ENCODE measurements at regions not wholly inside any gene's neighbourhood (a gene's known extent, or its start where the extent isn't known, plus 50 kb on each side); places are given as distances from the start of the nearest gene placed in this dataset.

DNA sequence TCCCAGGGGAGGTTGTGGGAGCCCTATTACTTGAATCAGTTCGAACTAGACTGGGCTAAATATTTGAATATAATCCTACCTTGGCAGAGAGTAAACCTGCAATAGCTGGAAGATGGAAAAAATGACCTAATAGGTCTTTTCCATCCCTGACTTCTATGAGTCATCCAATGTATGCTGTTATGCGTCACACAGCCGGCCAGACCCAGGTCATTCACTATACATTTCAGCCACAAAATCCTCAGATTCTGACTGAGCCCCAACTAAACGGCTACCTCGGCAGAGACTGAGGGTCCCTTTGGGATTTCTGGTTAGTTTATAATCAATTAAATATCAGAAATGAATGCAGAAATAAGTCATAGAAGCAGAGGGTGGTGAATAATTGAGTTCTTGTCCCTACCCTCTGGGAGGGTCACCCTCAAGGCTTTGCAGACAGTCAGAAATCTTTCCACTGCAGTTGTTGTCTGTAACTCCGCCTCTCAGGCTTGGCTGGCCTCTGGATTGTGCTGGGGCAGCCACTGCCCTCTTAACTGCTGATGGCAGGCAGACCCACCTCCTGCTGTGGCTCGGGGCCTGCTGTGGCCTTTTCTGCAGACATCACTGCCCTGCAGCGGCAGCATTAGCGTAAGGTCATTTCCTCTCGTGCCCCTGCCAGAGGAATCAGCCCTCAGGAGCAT is 240.5 kb downstream of the TGFB2 start:
- intact Hi-C loops (cut with DNase I; ENCODE audit: low total_unique reads): no loop called here

DNA sequence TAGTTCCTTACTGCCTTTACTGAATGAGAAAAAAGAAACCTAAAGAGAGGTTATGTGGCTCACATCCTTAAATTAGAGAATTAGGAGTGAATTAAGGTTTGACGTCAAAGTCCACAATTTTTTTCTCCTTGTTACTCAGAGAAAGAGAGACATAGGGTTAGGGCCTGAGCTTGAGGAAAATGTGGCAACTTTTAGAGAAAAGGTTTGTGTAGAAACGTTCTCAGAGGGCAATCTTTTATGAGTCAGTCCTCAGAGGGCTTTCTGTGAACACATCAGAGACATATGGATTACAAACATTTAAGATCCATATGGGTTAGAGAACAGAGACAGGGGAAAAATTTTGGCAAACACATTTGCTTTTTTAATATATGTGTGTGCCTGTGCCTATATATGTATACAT is 242.8 kb downstream of the TGFB2 start:
- H3K27me3 ChIP-seq (replicated peaks in 1 of 7): no peaks in the 10 kb centered on the region
- TF ChIP-seq POLR2AphosphoS5 (IDR thresholded peaks at IDR 0.05) (no peak), POLR2A (IDR thresholded peaks at IDR 0.05) (no peak)
- TF ChIP-seq, protein P1, sequence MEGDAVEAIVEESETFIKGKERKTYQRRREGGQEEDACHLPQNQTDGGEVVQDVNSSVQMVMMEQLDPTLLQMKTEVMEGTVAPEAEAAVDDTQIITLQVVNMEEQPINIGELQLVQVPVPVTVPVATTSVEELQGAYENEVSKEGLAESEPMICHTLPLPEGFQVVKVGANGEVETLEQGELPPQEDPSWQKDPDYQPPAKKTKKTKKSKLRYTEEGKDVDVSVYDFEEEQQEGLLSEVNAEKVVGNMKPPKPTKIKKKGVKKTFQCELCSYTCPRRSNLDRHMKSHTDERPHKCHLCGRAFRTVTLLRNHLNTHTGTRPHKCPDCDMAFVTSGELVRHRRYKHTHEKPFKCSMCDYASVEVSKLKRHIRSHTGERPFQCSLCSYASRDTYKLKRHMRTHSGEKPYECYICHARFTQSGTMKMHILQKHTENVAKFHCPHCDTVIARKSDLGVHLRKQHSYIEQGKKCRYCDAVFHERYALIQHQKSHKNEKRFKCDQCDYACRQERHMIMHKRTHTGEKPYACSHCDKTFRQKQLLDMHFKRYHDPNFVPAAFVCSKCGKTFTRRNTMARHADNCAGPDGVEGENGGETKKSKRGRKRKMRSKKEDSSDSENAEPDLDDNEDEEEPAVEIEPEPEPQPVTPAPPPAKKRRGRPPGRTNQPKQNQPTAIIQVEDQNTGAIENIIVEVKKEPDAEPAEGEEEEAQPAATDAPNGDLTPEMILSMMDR (IDR thresholded peaks at IDR 0.05 in 8 of 11, conservative IDR thresholded peaks at IDR 0.05 in 3 of 11): no peak
- no peak overlapping the region for H3K4me3 ChIP-seq
- intact Hi-C loops (cut with DNase I; ENCODE audit: low total_unique reads): no loop called here
- 72 to 89% (median 75%) methylated on average over 2 of the region's 2 CpGs for WGBS, 5 donors
- H3K4me1 ChIP-seq: peaks cover 0 to 7% (median 0%) of the 10 kb centered on the region in 6 donors
- H3K27ac ChIP-seq: no peak overlapping the region
- H3K36me3 ChIP-seq: no peaks in the 10 kb centered on the region
- DNase-seq: no peak
- no peaks in the 10 kb centered on the region for H3K9me3 ChIP-seq

More for the DNA sequence above, 240.5 kb downstream of the TGFB2 start:
- Histone ChIP-seq H3K4me1 (peaks cover 0 to 7% (median 0%) of the 10 kb centered on the region in 6 donors), H3K27ac (no peak overlapping the region), H3K36me3 (no peaks in the 10 kb centered on the region), H3K9me3 (no peaks in the 10 kb centered on the region), H3K4me3 (no peak overlapping the region), H3K27me3 (replicated peaks in 1 of 7) (no peaks in the 10 kb centered on the region)
- DNase-seq: no peak
- TF ChIP-seq POLR2A (IDR thresholded peaks at IDR 0.05) (no peak), POLR2AphosphoS5 (IDR thresholded peaks at IDR 0.05) (no peak)
- TF ChIP-seq, protein P1 (IDR thresholded peaks at IDR 0.05 in 8 of 11, conservative IDR thresholded peaks at IDR 0.05 in 3 of 11): no peak
- 43 to 54% (median 49%) methylated on average over 9 to 10 of the region's 10 CpGs for WGBS, 5 donors

DNA sequence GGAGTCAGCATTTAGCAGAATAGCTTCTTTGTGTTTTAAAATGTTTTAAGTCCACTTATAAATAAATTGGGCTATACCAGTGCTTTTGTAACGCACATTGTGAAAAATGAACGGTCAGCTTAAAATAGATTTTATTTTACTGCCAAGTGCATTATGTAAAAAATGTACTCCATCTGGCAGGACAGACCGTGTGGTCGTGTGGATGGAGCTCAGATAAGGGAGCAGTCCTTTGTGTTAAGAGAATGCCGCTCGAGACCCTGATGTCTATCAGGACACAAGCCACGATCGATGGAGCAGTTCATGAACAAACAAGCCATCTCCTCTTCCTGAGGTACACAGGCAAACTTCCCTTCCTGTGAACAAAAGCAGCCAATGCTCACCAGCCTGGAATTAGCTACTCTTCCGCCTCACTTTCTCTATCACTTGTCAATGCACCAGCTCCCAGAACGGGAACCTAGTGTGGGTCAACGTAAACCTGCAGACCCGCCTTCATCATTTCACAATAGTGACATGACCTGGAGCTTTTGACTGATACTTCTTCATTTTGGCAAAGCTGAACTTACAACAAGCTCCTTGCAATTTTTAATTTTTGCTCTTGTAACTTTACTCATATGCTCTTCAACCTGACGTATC is 243.5 kb downstream of the TGFB2 start:
- no peaks in the 10 kb centered on the region for H3K36me3 ChIP-seq
- no peak for DNase-seq
- no peaks in the 10 kb centered on the region for H3K27me3 ChIP-seq (replicated peaks in 1 of 7)
- TF ChIP-seq POLR2AphosphoS5 (IDR thresholded peaks at IDR 0.05): no peak
- TF ChIP-seq, protein P1 (IDR thresholded peaks at IDR 0.05 in 8 of 11, conservative IDR thresholded peaks at IDR 0.05 in 3 of 11): no peak
- TF ChIP-seq POLR2A (IDR thresholded peaks at IDR 0.05): no peak
- no peak overlapping the region for H3K27ac ChIP-seq
- 39 to 45% (median 42%) methylated on average over 13 of the region's 13 CpGs for WGBS, 5 donors
- intact Hi-C loops (cut with DNase I; ENCODE audit: low total_unique reads): no loop called here
- no peak overlapping the region for H3K4me3 ChIP-seq
- H3K9me3 ChIP-seq: no peaks in the 10 kb centered on the region
- peaks cover 0 to 7% (median 0%) of the 10 kb centered on the region in 6 donors for H3K4me1 ChIP-seq

DNA sequence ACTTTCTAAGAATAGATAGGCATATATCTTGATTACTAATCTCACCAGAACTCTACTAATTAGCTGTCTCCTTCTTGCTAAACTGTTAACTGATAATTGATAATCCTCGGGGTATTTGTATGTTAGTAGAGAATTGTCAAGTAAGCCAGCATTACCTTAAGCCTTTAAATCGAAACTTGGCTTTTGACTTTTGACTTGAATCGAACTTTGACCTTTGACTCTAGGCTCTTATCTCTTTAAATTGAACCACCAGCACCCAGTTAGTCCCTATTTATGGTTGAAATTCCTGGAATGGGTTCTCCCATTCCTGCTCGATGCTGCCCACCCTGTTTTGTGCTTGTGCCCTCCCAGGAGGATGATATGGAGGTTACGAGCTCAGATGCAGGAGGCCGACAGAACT is 244.4 kb downstream of the TGFB2 start:
- Histone ChIP-seq H3K4me1 (peaks cover 0 to 7% (median 0%) of the 10 kb centered on the region in 6 donors), H3K27ac (no peak overlapping the region), H3K9me3 (no peaks in the 10 kb centered on the region), H3K27me3 (replicated peaks in 1 of 7) (no peaks in the 10 kb centered on the region), H3K36me3 (no peaks in the 10 kb centered on the region), H3K4me3 (no peak overlapping the region)
- 81 to 88% (median 82%) methylated on average over 6 of the region's 6 CpGs for WGBS, 5 donors
- no peak for DNase-seq
- TF ChIP-seq, protein P1 (IDR thresholded peaks at IDR 0.05 in 8 of 11, conservative IDR thresholded peaks at IDR 0.05 in 3 of 11): no peak
- no peak for TF ChIP-seq POLR2AphosphoS5 (IDR thresholded peaks at IDR 0.05)
- TF ChIP-seq POLR2A (IDR thresholded peaks at IDR 0.05): no peak
- intact Hi-C loops (cut with DNase I; ENCODE audit: low total_unique reads): no loop called here
